Lower lobe of right lung (tissue), 2 donors: ENCODE measurements at regions not wholly inside any gene's neighbourhood (a gene's known extent, or its start where the extent isn't known, plus 50 kb on each side); places are given as distances from the start of the nearest gene placed in this dataset.

Source experiments
- ATAC-seq, 2 donors: fragments of 200-7000 bp; cut with Tn5 transposase; one replicate each; pipeline ENCODE4 v1.9.1; 2020 to 2022; ENCODE audit warnings: mild to moderate bottlenecking in 2 of 2, moderate library complexity in 2 of 2
- DNase-seq: peaks from one replicate; pipeline ENCODE4 v3.0.0-alpha.2; 2020
- H3K27ac ChIP-seq: fragments of 200-600 bp; one replicate; pipeline ENCODE4 v1.8.0; 2022
- H3K27me3 ChIP-seq: fragments of 200-600 bp; one replicate; pipeline ENCODE4 v1.8.0; 2022; ENCODE audit warnings: low read depth
- H3K36me3 ChIP-seq: fragments of 200-600 bp; one replicate; pipeline ENCODE4 v1.8.0; 2022; ENCODE audit warnings: mild to moderate bottlenecking
- H3K4me1 ChIP-seq: fragments of 200-600 bp; one replicate; pipeline ENCODE4 v1.8.0; 2022
- H3K4me3 ChIP-seq: fragments of 200-600 bp; one replicate; pipeline ENCODE4 v1.8.0; 2022; ENCODE audit warnings: mild to moderate bottlenecking
- H3K9me3 ChIP-seq: fragments of 200-600 bp; one replicate; pipeline ENCODE4 v1.8.0; 2022
- CTCF ChIP-seq: fragments of 200-600 bp; IDR thresholded peaks from one replicate; pipeline ENCODE4 v1.8.0; 2022; ENCODE audit warnings: antibody characterized with exemption, mild to moderate bottlenecking
- intact Hi-C: fragments of 100-400 bp; cut with DNase I; formaldehyde crosslinking; loops from one replicate; pipeline ENCODE4 v1.11.0; 2022
- donor health status: DM: no; HTN: yes; CAD: no; lungs with severe emphysema.

- no peak for TF ChIP-seq CTCF
- intact Hi-C loops, result no loop called here
These were observed 1312.8 kb upstream of the ACVR2A start for GRCh38 chr2:146532009-146532408.

GRCh38 chr2:146530886-146531285 lies 1313.9 kb upstream of the ACVR2A start:
- Histone ChIP-seq H3K9me3 (no peaks in the 10 kb centered on the region), H3K4me3 (no peak overlapping the region), H3K4me1 (no peaks in the 10 kb centered on the region), H3K36me3 (no peaks in the 10 kb centered on the region), H3K27ac (no peak overlapping the region), H3K27me3 (no peaks in the 10 kb centered on the region)
- no peak for DNase-seq
- ATAC-seq, result no peak
- no peak for TF ChIP-seq CTCF
- intact Hi-C loops, result no loop called here

More at GRCh38 chr2:146532009-146532408, 1312.8 kb upstream of the ACVR2A start:
- H3K4me3 ChIP-seq, result no peak overlapping the region
- H3K36me3 ChIP-seq, result no peaks in the 10 kb centered on the region
- DNase-seq (no peak), ATAC-seq (no peak)
- H3K27me3 ChIP-seq, result no peaks in the 10 kb centered on the region
- no peaks in the 10 kb centered on the region for H3K4me1 ChIP-seq
- H3K9me3 ChIP-seq, result no peaks in the 10 kb centered on the region
- no peak overlapping the region for H3K27ac ChIP-seq

GRCh38 chr2:146527166-146527565 lies 1317.7 kb upstream of the ACVR2A start:
- no peaks in the 10 kb centered on the region for H3K4me1 ChIP-seq
- no peaks in the 10 kb centered on the region for H3K27me3 ChIP-seq
- DNase-seq (no peak), ATAC-seq (no peak)
- no peaks in the 10 kb centered on the region for H3K36me3 ChIP-seq
- no peaks in the 10 kb centered on the region for H3K9me3 ChIP-seq
- intact Hi-C loops, result no loop called here
- no peak overlapping the region for H3K4me3 ChIP-seq
- no peak for TF ChIP-seq CTCF
- H3K27ac ChIP-seq, result no peak overlapping the region

- no peak for ATAC-seq
- H3K4me1 ChIP-seq, result no peaks in the 10 kb centered on the region
- no peaks in the 10 kb centered on the region for H3K27me3 ChIP-seq
- peak; percentile 20 for TF ChIP-seq CTCF
- H3K9me3 ChIP-seq, result no peaks in the 10 kb centered on the region
- no peaks in the 10 kb centered on the region for H3K36me3 ChIP-seq
- no peak for DNase-seq
- no peak overlapping the region for H3K4me3 ChIP-seq
- no peak overlapping the region for H3K27ac ChIP-seq
- intact Hi-C loops, result no loop called here
These were observed 1321.6 kb upstream of the ACVR2A start for GRCh38 chr2:146523196-146523595.

- H3K9me3 ChIP-seq, result no peaks in the 10 kb centered on the region
These were observed 1338.0 kb upstream of the ACVR2A start for GRCh38 chr2:146506851-146507250.

More at GRCh38 chr2:146506851-146507250, 1338.0 kb upstream of the ACVR2A start:
- Histone ChIP-seq H3K27me3 (no peaks in the 10 kb centered on the region), H3K4me3 (no peak overlapping the region), H3K4me1 (no peaks in the 10 kb centered on the region), H3K36me3 (no peaks in the 10 kb centered on the region), H3K27ac (no peak overlapping the region)
- DNase-seq (no peak), ATAC-seq (no peak)
- intact Hi-C loops, result no loop called here
- no peak for TF ChIP-seq CTCF
